Heart left ventricle (tissue), 16 donors: ENCODE measurements at regions not wholly inside any gene's neighbourhood (a gene's known extent, or its start where the extent isn't known, plus 50 kb on each side); places are given as distances from the start of the nearest gene placed in this dataset.
"Not testable (repeated sequence)": the region's sequence is repeated elsewhere in the genome, so short reads cannot be mapped to it uniquely, and the experiment has no call there.

Experiments
- ATAC-seq, 4 donors: fragments of 200-7000 bp; cut with Tn5 transposase; one replicate each; pipeline ENCODE4 v1.9.1; 2020 to 2022; ENCODE audit warnings: moderate library complexity in 4 of 4, mild to moderate bottlenecking in 3 of 4, moderate number of reproducible peaks in 1 of 4
- DNase-seq, 5 donors: peaks; one replicate each; pipeline ENCODE4 v3.0.0-alpha.2; 2020
- H3K27ac ChIP-seq, 12 donors: fragments of 200-600 bp; sonication (generic) in 4 of 12; one replicate each; pipeline versions ENCODE4 v1.5.0 to v1.8.0; 2016 to 2022; ENCODE audit warnings: mild to moderate bottlenecking in 2 of 12
- H3K27me3 ChIP-seq, 9 donors: fragments of 200-600 bp; sonication (generic) in 2 of 9; one replicate each; pipeline versions ENCODE4 v1.5.1 to v1.8.0; 2016 to 2022; ENCODE audit warnings: mild to moderate bottlenecking in 3 of 9
- H3K36me3 ChIP-seq, 9 donors: fragments of 200-600 bp; sonication (generic) in 2 of 9; one replicate each; pipeline versions ENCODE4 v1.5.0 to v1.8.0; 2018 to 2022; ENCODE audit warnings: mild to moderate bottlenecking in 2 of 9
- H3K4me1 ChIP-seq, 12 donors: fragments of 200-600 bp; sonication (generic) in 4 of 12; one replicate each; pipeline versions ENCODE4 v1.5.0 to v1.8.0; 2016 to 2022; ENCODE audit warnings: mild to moderate bottlenecking in 3 of 12
- H3K4me3 ChIP-seq, 12 donors: fragments of 200-600 bp; sonication (generic) in 4 of 12; one replicate each; pipeline versions ENCODE4 v1.5.0 to v1.8.0; 2017 to 2022; ENCODE audit warnings: mild to moderate bottlenecking in 9 of 12, moderate library complexity in 4 of 12
- H3K9me3 ChIP-seq, 12 donors: fragments of 200-600 bp; sonication (generic) in 4 of 12; one replicate each; pipeline versions ENCODE4 v1.5.0 to v1.8.0; 2016 to 2022; ENCODE audit warnings: mild to moderate bottlenecking in 1 of 12
- CTCF ChIP-seq, 12 donors: fragments of 200-600 bp; sonication (generic) in 4 of 12; IDR thresholded peaks; one replicate each; pipeline versions ENCODE4 v1.5.0 to v1.8.0; 2018 to 2022; ENCODE audit warnings: antibody characterized with exemption in 12 of 12, mild to moderate bottlenecking in 5 of 12
- POLR2A ChIP-seq, 2 donors: fragments of 450-650 bp; IDR thresholded peaks; one replicate each; pipeline ENCODE4 v1.6.1; 2017; ENCODE audit warnings: antibody characterized with exemption in 2 of 2, mild to moderate bottlenecking in 2 of 2, moderate library complexity in 2 of 2
- WGBS, 4 donors: extraction: QIAGEN DNeasy Blood & Tissue Kit in 2 of 4; methylation state at CpG; one replicate each; pipeline versions ENCODE4 v1.1.5 to v1.1.7; 2013 to 2018; 5-methylcytosine and 5-hydroxymethylcytosine counted together
- intact Hi-C, 10 donors: fragments of 100-400 bp; cut with DNase I; formaldehyde crosslinking; loops; one replicate each; pipeline versions ENCODE4 v1.11.1 to v1.14.2; 2022
- donor health status: ischemic (EF 13 %, LVEDD 7.1; RV severe dilation, severe dysfunction).
- donor health status: healthy with polysubstance abuse.
- donor health status: DM: no; HTN: yes; CAD: no.
- donor health status: DM: no; HTN: no; CAD: no.
- donor health status: ischemic (EF 25% LVEDD 6.9; RV normal size, moderate dysfunction).
- donor health status: ischemic (EF 25% LVEDD 5.7; RV mildly dilated, moderate dysfunction).
- donor health status: healthy.
- donor health status: DM: yes; HTN: yes; CAD: no.
- donor health status: ischemic (EF 35%, LVEDD 5.7; RV mildly dilated, moderate dysfunction).
- donor health status: nonischemic (EF 11% LVEDD 7.7; RV severe dilation, severe dysfunction).
- donor health status: DM: yes; HTN: yes; CAD: no.
- donor health status: PGD.
- donor health status: ischemic (EF 29% LVEDD 5.4; RV normal size, mild dysfunction).
- donor health status: nonischemic (EF 23%, LVEDD 6.1; RV moderate dilation, normal function).

- no peak overlapping the region for H3K4me3 ChIP-seq
- ATAC-seq = no peak
- WGBS, 4 donors = 88 to 89% (median 88%) methylated on average over 4 of the region's 4 CpGs
- intact Hi-C loops = no loop called here
- H3K9me3 ChIP-seq = no peaks in the 10 kb centered on the region
- no peak overlapping the region for H3K27ac ChIP-seq
- H3K27me3 ChIP-seq = no peaks in the 10 kb centered on the region
- H3K36me3 ChIP-seq = no peaks in the 10 kb centered on the region
- DNase-seq = no peak
- H3K4me1 ChIP-seq = no peaks in the 10 kb centered on the region
- TF ChIP-seq CTCF (IDR thresholded peaks at IDR 0.05) (no peak), POLR2A (IDR thresholded peaks at IDR 0.05) (no peak)
These were observed 98.5 kb upstream of the OSTN start for GRCh38 chr3:191100516-191100915.

- H3K4me1 ChIP-seq = no peaks in the 10 kb centered on the region
- H3K27me3 ChIP-seq = no peaks in the 10 kb centered on the region
- intact Hi-C loops = no loop called here
- H3K9me3 ChIP-seq = no peaks in the 10 kb centered on the region
- no peak for ATAC-seq
- no peak for DNase-seq
- H3K27ac ChIP-seq = no peak overlapping the region
- H3K4me3 ChIP-seq = no peak overlapping the region
- WGBS, 4 donors = 42 to 71% (median 52%) methylated on average over 3 of the region's 3 CpGs
- TF ChIP-seq POLR2A (IDR thresholded peaks at IDR 0.05) (no peak), CTCF (IDR thresholded peaks at IDR 0.05) (no peak)
- no peaks in the 10 kb centered on the region for H3K36me3 ChIP-seq
These were observed 104.8 kb upstream of the OSTN start for GRCh38 chr3:191094057-191094845.

- Histone ChIP-seq H3K9me3 (peaks cover 0 to 3% (median 0%) of the 10 kb centered on the region in 12 donors), H3K4me1 (no peaks in the 10 kb centered on the region), H3K27me3 (no peaks in the 10 kb centered on the region), H3K36me3 (no peaks in the 10 kb centered on the region), H3K27ac (no peak overlapping the region), H3K4me3 (no peak overlapping the region)
- intact Hi-C loops = no loop called here
- no peak for ATAC-seq
- no peak for DNase-seq
- TF ChIP-seq CTCF (IDR thresholded peaks at IDR 0.05) (no peak), POLR2A (IDR thresholded peaks at IDR 0.05) (no peak)
- 75 to 86% (median 83%) methylated on average over 3 of the region's 3 CpGs for WGBS, 4 donors
These were observed 111.7 kb upstream of the OSTN start for GRCh38 chr3:191087391-191087790.

GRCh38 chr3:191085091-191085490 is 114.0 kb upstream of the OSTN start:
- Histone ChIP-seq H3K27me3 (no peaks in the 10 kb centered on the region), H3K4me1 (no peaks in the 10 kb centered on the region), H3K9me3 (peaks cover 0 to 3% (median 0%) of the 10 kb centered on the region in 12 donors), H3K27ac (no peak overlapping the region), H3K4me3 (no peak overlapping the region), H3K36me3 (no peaks in the 10 kb centered on the region)
- ATAC-seq (no peak), DNase-seq (no peak)
- intact Hi-C loops = no loop called here
- 76 to 85% (median 84%) methylated on average over 3 of the region's 3 CpGs for WGBS, 4 donors
- no peak for TF ChIP-seq CTCF (IDR thresholded peaks at IDR 0.05)
- no peak for TF ChIP-seq POLR2A (IDR thresholded peaks at IDR 0.05)

- intact Hi-C loops, H3K27me3 ChIP-seq, DNase-seq, H3K27ac ChIP-seq, H3K4me1 ChIP-seq, H3K4me3 ChIP-seq, ATAC-seq, H3K36me3 ChIP-seq: not testable (repeated sequence)
- WGBS, 4 donors = 64 to 93% (median 83%) methylated on average over 3 of the region's 3 CpGs
- H3K9me3 ChIP-seq = peaks cover 0 to 20% (median 1%) of the 10 kb centered on the region in 12 donors
These were observed 120.1 kb upstream of the OSTN start for GRCh38 chr3:191078913-191079312.
